ENCODE measurements at regions not wholly inside any gene's neighbourhood (a gene's known extent, or its start where the extent isn't known, plus 50 kb on each side); places are given as distances from the start of the nearest gene placed in this dataset.
"Not testable (repeated sequence)": the region's sequence is repeated elsewhere in the genome, so short reads cannot be mapped to it uniquely, and the experiment has no call there.

- DNase-seq (ENCODE audit: low spot score in 2 of 2) (no peak), FAIRE-seq (no peak)
These were observed 833.9 kb downstream of the FSTL5 start for GRCh38 chr4:161329852-161330251.

- no peak for FAIRE-seq
- DNase-seq (ENCODE audit: low spot score in 2 of 2), result no peak
These were observed 842.1 kb downstream of the FSTL5 start for GRCh38 chr4:161321706-161322105.

GRCh38 chr4:161320377-161320776 is 843.4 kb downstream of the FSTL5 start:
- no peak for DNase-seq (ENCODE audit: low spot score in 2 of 2)
- FAIRE-seq, result no peak

- DNase-seq (ENCODE audit: low spot score in 2 of 2) (no peak), FAIRE-seq (no peak)
These were observed 846.8 kb downstream of the FSTL5 start for GRCh38 chr4:161317000-161317399.

GRCh38 chr4:161314371-161314770 is 849.4 kb downstream of the FSTL5 start:
- DNase-seq (ENCODE audit: low spot score in 2 of 2), result no peak
- no peak for FAIRE-seq

- DNase-seq (ENCODE audit: low spot score in 2 of 2), result no peak
- no peak for FAIRE-seq
These were observed 860.2 kb downstream of the FSTL5 start for GRCh38 chr4:161303551-161303950.

GRCh38 chr4:161291222-161291621 is 872.6 kb downstream of the FSTL5 start:
- FAIRE-seq, result no peak
- DNase-seq (ENCODE audit: low spot score in 2 of 2), result no peak

- no peak for FAIRE-seq
- no peak for DNase-seq (ENCODE audit: low spot score in 2 of 2)
These were observed 876.0 kb downstream of the FSTL5 start for GRCh38 chr4:161287678-161288352.

GRCh38 chr4:161285461-161285860 is 878.3 kb downstream of the FSTL5 start:
- no peak for DNase-seq (ENCODE audit: low spot score in 2 of 2)
- FAIRE-seq, result no peak

GRCh38 chr4:161280929-161281328 is 882.9 kb downstream of the FSTL5 start:
- DNase-seq (ENCODE audit: low spot score in 2 of 2) (no peak), FAIRE-seq (no peak)

- FAIRE-seq (no peak), DNase-seq (ENCODE audit: low spot score in 2 of 2) (no peak)
These were observed 884.7 kb downstream of the FSTL5 start for GRCh38 chr4:161279095-161279494.

- not testable (repeated sequence) for FAIRE-seq; DNase-seq (ENCODE audit: low spot score in 2 of 2)
These were observed 886.5 kb downstream of the FSTL5 start for GRCh38 chr4:161277150-161277787.

- FAIRE-seq, result no peak
These were observed 890.2 kb downstream of the FSTL5 start for GRCh38 chr4:161273607-161274006.

GRCh38 chr4:161260819-161261218 is 903.0 kb downstream of the FSTL5 start:
- FAIRE-seq (no peak), DNase-seq (ENCODE audit: low spot score in 2 of 2) (no peak)

More at GRCh38 chr4:161273607-161274006, 890.2 kb downstream of the FSTL5 start:
- no peak for DNase-seq (ENCODE audit: low spot score in 2 of 2)

- FAIRE-seq (no peak), DNase-seq (ENCODE audit: low spot score in 2 of 2) (no peak)
These were observed 907.1 kb downstream of the FSTL5 start for GRCh38 chr4:161256716-161257115.

- FAIRE-seq (no peak), DNase-seq (ENCODE audit: low spot score in 2 of 2) (no peak)
These were observed 907.6 kb downstream of the FSTL5 start for GRCh38 chr4:161256172-161256571.

- FAIRE-seq (no peak), DNase-seq (ENCODE audit: low spot score in 2 of 2) (no peak)
These were observed 909.4 kb downstream of the FSTL5 start for GRCh38 chr4:161254375-161254774.

- no peak for DNase-seq (ENCODE audit: low spot score in 2 of 2)
- no peak for FAIRE-seq
These were observed 911.2 kb downstream of the FSTL5 start for GRCh38 chr4:161252520-161253141.

- DNase-seq (ENCODE audit: low spot score in 2 of 2), result no peak
These were observed 913.9 kb downstream of the FSTL5 start for GRCh38 chr4:161249779-161250440.

GRCh38 chr4:161248880-161249279 is 914.9 kb downstream of the FSTL5 start:
- FAIRE-seq (no peak), DNase-seq (ENCODE audit: low spot score in 2 of 2) (no peak)

More at GRCh38 chr4:161249779-161250440, 913.9 kb downstream of the FSTL5 start:
- FAIRE-seq, result no peak

- DNase-seq (ENCODE audit: low spot score in 2 of 2) (no peak), FAIRE-seq (no peak)
These were observed 916.0 kb downstream of the FSTL5 start for GRCh38 chr4:161247831-161248230.
